SIG-M5 treated with dmso at 0.1 percent for 504 hours (cell line): ENCODE measurements at regions not wholly inside any gene's neighbourhood (a gene's known extent, or its start where the extent isn't known, plus 50 kb on each side); places are given as distances from the start of the nearest gene placed in this dataset.

Experiments
- DNase-seq: peaks from one replicate; lab custom pipeline; 2025; ENCODE audit not compliant: unreplicated experiment; lab: John Stamatoyannopoulos, UW

DNA sequence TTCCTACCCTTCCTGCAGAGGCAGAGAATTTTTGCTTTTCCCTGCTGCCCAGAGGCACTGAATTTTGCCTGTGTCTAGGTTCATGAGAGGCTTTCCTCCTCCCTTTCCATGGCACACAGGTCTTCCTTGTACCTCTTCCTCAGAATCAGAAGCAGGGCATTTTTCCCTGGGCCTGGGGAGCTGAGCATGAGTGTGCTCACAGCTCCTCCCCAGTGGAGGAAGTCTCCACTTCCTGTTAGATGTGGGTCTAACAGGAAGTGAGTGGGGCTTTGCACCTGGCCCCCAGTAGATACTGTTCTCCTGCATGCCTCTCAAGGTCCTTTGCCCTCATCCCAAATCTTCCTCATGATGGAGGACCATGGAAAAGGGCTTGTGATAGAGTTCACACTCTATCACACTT lies 297.2 kb upstream of the FIGN start:
- DNase-seq, result no peak

DNA sequence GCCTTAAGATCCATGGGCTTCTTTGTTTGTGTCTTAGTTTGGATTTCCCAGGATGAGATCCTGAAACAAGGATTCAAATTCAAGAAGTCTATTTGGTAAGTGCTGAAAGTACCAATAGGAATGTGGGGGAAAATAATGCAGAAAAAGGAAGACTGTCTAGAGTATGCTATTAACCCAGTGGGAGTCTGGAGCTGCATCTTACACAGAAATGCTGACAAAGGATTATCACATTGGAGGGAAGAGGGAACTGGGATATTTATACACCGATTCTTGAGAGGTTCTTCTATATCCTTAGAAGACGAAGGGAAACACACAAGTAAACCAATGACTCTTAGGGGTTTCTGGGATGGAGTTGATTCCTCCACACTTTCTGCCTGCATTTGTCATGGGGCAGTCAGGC lies 294.8 kb upstream of the FIGN start:
- no peak for DNase-seq

DNA sequence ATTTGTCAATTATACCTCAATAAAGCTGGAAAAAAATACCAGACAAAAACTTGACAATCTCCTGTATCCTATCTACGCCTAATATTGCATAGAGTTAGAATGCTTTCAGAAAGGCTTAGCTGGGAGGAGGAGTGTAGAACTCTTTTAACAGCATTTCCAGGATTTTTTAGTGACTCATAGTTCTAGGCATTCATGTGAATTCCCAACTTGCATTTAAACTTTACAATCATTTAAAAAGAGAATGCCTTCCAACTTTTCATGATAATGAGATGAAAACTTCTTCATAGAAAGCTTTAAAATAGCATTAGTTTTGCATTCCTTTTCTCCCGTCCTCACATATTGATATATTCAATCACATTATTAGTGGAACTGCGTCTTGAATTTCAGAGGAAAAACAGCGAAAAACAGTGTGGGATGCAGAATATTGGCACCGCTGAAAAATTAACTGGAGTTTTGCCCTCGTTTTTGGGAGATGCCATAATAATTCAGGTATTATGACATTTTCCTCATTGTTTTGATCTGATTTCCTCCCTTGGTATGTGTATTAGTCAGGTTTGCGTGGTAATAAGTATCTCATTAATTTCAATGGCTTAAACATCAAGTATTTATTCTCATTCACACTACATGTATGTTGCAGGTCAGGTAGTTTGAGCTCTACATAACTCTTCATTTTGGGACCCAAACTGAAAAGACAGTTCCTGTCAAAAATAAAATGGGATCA lies 293.2 kb upstream of the FIGN start:
- no peak for DNase-seq

DNA sequence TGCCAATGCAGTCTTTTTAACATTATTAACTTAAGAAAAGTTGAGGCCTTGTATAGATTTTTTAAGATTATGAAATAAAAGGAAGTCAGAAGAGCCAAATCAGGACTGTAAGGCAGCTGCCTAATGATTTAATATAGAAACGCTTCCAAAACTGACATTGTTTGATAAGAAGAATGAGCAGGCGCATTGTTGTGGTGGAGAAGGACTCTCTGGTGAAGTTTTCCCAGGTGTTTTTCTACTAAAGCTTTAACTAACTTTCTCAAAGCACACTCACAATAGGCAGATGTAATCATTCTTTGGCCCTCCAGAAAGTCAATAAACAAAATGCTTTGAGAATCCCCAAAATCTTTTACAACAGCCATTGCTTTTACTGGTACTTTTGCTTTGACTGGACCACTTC lies 288.6 kb upstream of the FIGN start:
- DNase-seq, result no peak

DNA sequence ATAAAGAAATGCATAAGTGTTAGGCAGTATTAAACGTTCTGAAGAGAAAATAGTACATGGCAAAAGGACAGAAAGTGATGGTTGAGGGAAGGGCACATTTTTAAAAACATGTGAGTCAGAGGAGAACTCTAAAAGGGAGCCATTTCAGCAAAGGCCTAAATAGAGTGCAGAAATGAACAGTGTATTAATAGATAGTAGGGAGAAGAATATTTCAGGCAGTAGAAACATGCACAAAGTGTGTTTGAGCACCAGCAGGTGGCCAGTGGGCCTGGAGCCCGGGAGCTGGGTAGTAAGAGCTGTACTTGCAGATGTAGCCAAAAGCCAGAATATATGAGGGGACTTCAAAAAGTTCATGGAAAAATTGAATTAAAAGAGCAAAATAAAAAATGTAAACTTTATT lies 288.1 kb upstream of the FIGN start:
- no peak for DNase-seq

DNA sequence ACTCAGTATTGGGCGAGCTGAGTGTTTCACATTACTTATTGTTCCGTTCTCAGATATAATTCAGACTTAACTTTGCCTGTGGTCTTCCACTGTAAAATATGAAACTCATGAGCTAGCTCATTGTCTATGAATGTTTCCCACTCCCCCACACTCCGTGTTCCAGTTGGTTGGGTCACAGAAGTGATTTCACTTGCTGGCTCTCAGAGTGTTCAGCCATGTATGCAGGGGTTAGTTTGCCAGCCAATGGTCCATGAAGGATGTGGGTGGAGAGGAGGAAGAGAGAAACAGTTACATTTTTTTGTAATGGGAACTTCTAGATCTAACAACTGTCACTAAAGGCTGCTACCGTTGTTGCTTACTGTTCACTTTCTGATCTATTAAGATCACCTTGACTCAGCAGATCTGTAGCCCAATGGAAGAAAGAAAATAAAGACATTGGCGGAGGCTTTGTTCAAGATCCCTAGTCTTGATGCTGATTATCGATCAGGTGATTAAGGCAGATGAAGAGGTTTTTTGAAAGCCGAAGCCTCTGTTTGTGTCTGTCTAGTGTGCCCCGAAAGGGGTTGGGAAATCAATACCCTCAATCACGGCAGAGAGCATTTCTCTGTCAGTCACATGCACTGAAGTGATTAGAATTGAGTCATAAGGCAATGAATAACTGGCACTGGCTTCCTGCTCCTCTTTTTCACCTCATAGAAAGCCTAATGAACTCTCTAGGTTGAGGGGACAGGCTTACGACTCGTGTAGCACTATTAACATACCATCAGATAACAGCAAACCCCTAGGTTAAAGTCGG lies 279.7 kb upstream of the FIGN start:
- no peak for DNase-seq

DNA sequence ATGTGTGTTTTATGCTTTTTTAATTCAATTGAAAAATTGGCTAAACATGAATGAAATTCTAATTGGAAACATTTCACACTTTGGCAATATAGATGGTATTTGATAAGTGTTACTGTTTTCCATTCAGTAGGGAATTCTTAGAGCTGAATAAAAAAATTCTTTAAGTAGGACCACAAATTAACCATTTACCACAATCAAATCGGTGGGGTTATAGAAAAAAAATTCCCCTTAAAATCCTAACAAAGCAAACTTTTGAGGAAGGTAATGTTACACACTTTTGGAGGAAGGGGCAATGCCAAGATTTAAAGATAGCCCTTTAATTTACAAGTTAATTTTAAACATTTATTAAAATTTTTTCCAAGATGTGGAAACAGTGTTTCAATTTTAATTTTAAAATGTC lies 279.0 kb upstream of the FIGN start:
- no peak for DNase-seq

DNA sequence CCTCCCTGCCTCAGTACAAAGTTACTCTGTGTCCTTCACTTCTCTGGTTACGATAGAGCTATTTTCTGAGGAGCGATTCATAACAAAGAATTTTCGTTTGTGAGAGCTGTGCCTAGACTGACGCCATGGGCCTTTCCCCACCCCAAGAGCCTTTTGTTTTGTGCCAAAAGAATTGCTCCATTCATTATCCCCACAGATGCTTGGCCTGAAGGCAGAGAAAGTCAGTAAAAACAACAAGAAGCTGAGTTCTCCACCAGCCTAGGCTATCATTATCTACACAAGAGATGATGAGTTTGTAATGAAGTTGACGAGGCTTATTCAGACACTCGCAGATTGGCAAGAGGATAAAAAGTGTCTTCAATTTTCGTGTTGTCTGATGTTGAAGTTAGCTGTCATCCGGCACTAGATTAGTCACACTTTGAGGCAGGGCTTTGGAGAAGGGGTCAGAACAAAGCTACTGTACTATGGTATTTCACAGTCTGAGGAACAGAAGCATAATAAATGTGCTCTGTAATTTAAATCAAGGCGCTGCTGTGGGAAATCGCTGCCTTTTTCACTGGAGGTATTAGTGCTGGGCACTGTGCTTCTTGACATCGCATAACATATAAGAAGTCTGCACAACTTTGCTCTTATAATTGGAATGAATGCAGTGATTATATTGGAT lies 278.4 kb upstream of the FIGN start:
- DNase-seq, result no peak

DNA sequence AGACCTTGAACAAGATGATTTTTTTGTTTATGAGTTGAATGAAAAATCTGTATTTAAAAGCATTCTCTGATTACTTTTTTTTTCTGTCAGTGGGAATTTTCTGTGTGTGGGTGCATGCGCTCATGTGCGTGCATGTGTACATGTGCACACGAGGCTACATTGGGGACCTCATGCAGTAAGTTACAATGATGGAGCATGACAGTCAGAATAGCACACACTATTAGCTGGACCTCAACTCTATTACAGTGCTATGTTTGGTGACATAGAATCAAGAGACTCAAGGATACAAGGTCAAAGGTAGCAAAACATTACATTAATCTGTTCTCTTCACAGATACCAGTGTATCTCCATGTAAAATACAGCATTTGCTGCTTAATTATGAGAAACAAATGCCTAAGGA lies 276.8 kb upstream of the FIGN start:
- no peak for DNase-seq

DNA sequence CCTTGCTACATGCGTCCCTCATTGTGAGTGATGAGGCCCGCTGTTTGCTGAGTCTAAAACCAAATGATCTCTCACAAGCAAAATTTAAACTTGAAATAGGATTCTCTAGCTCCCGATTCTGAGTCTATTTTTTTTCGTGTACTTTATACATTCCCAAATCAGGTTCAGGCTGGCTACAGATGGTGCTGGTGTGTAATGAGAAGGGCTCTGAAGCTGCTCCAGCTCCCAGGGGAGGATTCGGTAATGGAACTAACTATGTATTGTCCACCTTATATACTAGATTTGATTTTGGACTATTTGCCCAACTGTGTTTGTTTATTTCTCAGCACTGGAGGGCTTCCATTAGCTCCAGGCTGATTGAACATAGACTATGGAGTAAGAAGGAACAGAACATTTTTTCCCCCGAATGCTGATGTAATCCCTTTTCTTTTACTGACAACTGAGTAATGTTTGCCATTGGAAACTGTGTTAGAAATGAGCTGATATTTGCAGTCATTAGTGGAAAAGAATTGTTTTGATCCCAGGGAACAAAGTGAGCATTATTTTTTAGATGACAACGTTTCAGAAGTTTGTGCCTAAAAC lies 274.0 kb upstream of the FIGN start:
- no peak for DNase-seq

DNA sequence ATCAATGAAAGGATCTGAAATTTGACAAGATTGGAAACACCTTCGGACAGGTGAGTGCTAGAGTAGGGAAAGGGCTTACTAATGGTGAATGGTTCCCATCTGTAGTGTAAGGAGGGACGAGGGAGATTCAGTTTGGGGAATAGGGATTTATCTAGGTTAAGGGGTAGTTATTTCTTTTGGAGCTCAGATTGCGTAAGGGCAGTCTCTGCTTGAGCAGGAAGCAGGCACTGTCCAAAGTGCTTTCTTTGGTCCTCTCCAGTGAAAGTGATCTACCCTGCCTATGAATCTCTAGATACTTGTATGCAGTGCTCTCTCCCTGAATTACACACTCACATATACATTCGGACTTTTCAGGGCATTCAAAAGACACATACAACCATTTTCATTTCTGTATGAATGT lies 272.9 kb upstream of the FIGN start:
- DNase-seq, result no peak

DNA sequence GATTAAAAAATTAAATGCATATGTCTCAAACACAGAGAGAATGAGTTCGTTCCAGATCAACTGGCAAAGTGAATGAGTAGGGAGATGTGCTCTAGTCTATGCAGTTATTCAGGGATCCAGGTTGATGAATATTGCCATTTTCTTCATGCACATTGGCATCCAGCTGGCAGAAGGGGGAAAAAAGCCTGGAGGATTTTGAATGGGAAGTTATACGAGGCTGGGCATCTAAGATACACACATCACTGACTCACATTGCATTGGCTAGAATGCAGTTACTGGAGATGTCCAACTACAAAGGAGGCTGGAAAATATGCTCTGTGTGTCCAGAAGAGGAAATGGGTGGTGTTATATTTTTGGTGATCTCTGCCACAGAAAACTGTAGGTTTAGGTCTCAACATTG lies 270.9 kb upstream of the FIGN start:
- DNase-seq, result no peak

DNA sequence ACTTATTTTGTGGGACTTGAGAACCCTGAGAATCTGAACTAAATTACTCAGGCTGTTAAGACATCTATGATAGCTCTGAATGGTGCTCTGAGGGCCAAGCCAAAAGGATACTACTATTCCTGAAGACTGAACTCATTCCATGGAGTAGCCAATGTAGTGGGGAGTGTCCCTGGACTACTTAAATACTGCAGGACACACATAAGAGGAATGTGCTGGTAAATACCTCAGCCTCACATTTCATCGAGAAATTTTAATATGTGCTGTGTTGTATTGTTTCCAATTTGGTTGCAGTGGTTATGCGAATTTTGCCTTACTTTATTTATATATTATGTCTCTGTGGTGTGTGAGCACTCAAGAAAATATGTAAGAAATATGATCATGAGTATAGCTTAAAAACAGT lies 264.4 kb upstream of the FIGN start:
- DNase-seq, result no peak

DNA sequence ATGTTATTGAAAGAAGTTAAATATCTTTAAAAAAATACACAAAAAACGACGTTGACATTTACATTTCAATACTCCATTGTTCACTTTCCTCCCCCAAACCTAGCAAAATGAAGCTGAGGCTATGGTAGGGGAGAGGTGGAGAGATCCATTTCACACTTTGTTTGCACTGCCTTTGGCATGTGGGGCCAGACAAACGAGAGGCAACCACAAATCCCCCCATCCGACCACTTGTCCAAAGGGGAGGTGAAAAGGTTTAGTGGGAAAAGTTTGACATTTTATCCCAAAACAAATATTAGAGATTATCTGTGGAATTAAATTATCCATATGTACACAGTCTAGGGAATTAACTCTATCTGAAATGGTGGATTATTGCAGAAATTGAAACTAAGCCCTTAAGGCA lies 261.7 kb upstream of the FIGN start:
- no peak for DNase-seq

DNA sequence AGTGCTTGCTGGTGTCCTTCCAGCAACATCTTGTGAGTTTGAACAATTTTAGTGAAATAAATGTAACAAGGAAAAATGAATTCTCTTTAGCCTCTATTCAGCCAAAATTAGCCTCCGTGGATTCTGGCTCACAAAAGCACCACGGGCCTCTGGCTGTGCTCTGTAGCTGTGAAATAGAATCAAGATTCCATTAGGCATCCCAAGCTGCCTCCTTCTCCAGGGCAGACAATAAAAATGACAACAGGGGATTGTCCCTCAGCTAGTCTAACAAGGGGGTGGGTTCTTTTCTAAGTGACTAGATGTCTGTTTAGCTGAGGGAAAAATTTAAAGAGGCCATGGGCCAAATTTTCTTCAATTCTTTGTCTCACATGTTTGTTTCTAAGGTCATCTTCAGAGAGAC lies 254.7 kb upstream of the FIGN start:
- no peak for DNase-seq

DNA sequence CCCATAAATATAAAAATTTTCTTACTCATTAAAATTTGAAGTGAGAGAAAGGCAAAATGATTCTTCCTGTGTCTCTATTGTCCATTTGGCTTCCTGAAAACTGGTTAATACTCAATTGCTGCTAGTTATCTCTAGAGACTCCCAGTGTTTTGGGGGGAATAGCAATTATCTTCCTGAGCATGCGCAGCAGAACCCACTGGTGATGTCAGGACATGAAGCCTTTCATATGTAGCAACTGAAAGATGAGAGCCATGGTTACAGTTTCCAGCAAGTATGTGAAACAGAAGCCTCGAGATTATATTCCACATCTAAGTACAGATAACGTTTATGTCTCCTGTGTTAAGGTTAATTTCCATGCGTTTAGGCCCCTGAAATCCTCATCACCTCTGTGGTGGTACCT lies 254.3 kb upstream of the FIGN start:
- DNase-seq, result no peak

DNA sequence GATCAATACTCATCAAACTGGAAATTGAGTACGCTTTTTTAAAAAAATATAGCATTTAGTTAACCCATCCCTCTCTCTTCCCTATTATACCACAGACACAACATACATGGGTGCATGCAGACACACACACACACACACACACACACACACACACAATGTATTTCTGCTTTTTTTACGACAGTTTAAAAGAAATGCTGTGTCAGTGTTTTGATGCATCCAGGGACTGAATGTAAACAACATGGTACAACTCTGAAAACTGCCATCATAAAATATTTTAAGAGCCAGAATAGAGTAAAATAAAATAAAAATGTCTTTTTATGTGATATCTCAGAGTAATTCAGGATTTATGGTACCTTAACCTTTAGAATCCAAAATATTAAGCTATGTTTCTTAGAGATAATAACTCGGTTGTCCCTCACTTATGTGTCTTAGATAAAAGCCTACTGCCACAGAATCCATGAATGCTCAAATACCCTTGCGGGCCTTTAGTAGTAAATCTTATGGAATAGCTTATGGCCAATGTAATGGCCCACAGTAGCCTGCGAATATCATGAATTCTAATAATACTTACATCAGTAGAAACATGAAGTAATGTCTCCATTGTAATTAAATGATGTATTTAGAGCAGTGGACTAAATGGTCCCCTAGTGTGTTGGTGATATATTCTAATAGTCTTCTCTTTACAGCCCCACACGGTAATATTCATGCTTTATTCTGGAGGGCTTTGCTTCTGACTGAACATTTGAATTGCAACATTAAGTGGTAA lies 251.6 kb upstream of the FIGN start:
- DNase-seq, result no peak

DNA sequence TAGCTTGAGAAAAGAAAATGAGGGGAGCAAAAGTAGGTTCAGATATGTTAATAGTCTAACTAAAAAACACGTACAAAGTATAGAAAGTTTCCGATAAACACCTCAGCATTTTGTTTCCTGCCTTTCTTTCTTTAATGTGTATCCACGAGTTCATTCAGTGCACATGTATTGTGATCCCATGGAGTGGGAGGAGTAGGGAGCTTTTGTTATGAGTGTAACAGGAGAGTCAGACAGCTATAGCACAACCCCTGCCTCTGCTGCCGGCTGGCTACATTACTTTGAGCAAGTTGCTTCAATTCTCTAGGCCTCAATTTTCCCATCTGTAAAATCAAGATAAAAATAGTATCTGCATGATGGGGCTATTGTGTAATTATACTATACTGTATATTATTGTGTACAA lies 249.2 kb upstream of the FIGN start:
- DNase-seq, result no peak

DNA sequence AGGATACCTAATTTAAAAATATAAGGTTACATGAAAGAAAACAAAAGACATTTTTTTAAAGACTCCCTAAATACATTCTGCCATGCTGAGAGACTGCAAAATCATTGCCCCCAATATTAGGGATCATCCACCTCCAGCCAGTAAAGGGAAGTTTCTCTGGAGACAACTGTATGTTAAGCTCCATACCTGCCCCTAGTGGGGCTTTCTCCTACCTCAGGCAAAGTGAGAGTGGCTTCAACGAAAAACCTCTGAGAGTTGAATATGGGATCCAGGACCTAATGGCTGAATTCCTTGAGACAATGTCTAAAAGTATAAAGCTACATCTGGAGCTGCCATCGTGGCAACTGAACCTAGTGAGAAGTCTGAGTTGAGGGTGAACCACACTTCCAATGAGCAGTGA lies 248.1 kb upstream of the FIGN start:
- no peak for DNase-seq

DNA sequence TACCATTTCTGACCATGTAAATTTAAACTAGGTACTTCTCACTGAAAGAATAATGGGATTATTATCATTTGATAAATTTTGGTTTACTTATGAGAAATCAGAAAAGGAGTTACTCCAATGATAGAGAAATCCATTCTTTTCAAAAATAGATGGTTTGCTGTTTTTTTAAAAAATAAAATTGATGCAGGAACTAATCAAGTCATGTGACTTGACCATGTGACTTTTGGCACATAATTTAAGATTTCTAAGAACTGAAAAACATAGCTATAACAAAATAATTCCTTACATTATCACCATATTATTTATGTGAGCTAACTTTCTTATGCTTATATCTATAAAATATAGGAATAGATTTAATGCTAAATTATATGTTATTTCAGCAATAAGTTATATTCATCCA lies 247.1 kb upstream of the FIGN start:
- DNase-seq, result no peak

DNA sequence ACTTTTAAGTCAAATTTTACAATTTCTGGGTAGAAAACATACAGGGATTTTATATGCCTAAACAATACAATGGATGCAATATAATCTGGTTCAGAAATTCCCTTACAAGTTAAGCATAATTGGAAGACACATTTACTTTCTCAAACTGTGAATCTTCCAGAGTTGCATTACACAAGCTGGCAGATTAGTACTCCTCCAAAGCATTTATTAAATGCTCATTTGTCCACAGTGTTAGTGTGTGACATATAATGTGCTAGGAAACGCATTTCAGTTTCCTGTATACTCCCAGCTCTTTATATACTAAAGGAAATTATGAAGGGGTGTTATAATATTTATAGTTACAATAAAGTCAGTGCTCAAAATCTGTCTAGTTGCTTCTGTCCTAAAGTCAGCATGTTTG lies 239.0 kb upstream of the FIGN start:
- no peak for DNase-seq
